ENCODE measurements at regions not wholly inside any gene's neighbourhood (a gene's known extent, or its start where the extent isn't known, plus 50 kb on each side); places are given as distances from the start of the nearest gene placed in this dataset.
A peak's percentile ranks its signal among the peaks of the same experiment; 100 is the strongest.

DNA sequence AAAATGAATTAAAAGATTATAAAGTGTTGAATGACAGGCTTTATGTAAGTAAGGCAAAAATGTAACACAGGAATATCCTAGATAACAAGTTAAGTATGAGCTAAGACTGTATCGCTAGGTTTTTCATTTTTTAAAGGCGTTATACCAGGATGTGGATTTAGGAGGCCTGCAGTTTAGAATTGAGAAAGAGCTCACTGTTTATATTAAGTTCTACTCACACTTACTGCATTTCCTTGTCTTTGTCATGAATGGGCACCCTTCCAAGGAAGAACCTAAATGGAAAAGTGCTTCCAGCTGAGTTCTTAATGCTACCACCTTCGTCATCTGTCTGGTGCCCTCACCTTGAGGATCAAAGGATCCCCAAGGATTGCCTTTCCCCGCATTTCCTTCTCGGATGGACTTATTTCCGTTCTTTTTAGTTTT lies 148.7 kb downstream of the SOX4 start:
- no peak overlapping the region for H3K4me3 ChIP-seq (ENCODE audit: low read depth, low read length)
- ChIA-PET POLR2A (no interaction called here), CTCF (interaction anchor here (1.3 kb wide), 1 partner anchor 10 kb away, joined by 3 read pairs; no protein-coding TSS in a partner anchor)
- TF ChIP-seq, protein P1, sequence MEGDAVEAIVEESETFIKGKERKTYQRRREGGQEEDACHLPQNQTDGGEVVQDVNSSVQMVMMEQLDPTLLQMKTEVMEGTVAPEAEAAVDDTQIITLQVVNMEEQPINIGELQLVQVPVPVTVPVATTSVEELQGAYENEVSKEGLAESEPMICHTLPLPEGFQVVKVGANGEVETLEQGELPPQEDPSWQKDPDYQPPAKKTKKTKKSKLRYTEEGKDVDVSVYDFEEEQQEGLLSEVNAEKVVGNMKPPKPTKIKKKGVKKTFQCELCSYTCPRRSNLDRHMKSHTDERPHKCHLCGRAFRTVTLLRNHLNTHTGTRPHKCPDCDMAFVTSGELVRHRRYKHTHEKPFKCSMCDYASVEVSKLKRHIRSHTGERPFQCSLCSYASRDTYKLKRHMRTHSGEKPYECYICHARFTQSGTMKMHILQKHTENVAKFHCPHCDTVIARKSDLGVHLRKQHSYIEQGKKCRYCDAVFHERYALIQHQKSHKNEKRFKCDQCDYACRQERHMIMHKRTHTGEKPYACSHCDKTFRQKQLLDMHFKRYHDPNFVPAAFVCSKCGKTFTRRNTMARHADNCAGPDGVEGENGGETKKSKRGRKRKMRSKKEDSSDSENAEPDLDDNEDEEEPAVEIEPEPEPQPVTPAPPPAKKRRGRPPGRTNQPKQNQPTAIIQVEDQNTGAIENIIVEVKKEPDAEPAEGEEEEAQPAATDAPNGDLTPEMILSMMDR (IDR thresholded peaks at IDR 0.05; ENCODE audit: insufficient read depth, low read length, missing control alignments) = no peak
- peak; percentile 65 for DNase-seq (ENCODE audit: low read depth, low spot score)

DNA sequence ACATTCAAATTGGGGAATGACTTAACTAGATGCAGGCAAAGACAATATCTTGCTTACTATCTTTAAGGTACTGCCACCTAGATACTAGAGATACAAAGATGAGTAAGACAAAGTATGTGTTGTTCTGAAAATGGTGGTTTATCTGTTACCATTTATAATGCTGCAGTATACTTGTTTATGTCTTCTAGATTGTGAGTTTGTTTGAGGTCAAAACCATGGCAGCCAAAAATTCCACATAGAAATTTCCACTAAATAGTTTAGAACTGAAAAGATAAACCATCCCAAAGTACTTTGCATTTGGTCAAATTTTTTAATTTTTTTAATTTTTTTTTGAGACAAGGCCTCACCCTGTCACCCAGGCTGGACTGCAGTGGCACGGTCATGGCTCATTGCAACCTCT lies 150.8 kb downstream of the SOX4 start:
- ChIA-PET CTCF (no interaction called here), POLR2A (no interaction called here)
- H3K4me3 ChIP-seq (ENCODE audit: low read depth, low read length) = no peak overlapping the region
- TF ChIP-seq, protein P1 (IDR thresholded peaks at IDR 0.05; ENCODE audit: insufficient read depth, low read length, missing control alignments) = no peak
- DNase-seq (ENCODE audit: low read depth, low spot score) = no peak

DNA sequence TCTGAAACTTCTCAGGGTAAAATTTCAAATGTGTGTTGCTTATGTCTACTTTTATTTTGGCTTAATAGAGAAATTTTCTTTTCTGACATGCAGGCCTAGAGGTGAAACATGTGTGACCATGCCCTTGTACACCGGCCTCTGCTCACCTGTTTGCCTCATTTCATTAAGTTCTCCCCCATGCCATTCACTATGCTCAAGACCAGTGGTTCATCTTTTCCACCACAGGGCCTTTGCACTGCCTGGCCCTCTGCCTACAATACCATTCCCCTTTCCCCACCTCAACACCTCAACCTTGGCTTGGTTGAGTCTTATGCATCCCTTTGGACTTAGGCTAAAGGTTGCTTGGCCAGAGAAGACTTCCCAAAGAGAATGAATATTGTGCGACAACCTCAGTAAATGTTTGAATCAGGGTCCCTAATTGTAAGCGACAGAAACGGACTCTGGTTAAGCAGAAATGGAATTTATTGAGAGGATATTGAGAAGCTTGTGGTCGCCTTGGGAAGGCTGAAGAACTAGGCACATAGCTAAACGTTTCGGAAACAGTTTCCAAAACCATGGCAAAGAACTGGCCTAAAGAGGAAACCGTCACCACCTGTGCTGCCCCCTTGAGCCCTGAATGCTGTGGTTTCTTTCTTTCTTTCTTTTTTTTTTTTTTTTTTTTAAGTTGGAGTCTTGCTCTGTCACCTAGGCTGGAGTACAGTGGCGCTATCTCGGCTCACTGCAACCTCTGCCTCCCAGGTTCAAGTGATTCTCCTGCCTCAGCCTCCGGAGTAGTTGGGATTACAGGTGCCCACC lies 152.2 kb downstream of the SOX4 start:
- POLR2A ChIA-PET = no interaction called here
- CTCF ChIA-PET = no interaction called here

DNA sequence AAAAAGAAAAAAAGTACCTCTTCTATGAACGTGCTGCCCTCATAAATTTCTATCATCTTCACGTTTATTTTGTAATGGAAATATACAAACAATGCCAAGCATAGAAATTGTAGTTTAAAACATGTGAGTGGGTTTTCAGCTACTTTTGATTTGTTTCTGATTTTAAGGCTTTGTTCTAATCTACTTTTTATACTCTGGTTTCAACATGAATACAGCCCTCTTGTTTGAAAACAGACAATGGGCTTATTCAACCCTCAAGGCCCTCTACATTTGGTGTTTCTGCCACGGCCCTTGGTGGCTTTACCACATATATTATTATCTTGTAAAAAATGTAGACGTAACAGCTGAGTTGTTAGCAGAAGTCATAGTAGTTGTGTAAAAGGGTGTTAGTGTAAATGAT lies 153.9 kb downstream of the SOX4 start:
- DNase-seq (ENCODE audit: low read depth, low spot score) = no peak
- H3K4me3 ChIP-seq (ENCODE audit: low read depth, low read length) = no peak overlapping the region
- TF ChIP-seq, protein P1 (IDR thresholded peaks at IDR 0.05; ENCODE audit: insufficient read depth, low read length, missing control alignments) = no peak
- POLR2A ChIA-PET = no interaction called here
- CTCF ChIA-PET = no interaction called here

More for the DNA sequence above, 152.2 kb downstream of the SOX4 start:
- DNase-seq (ENCODE audit: low read depth, low spot score) = no peak
- TF ChIP-seq, protein P1 (IDR thresholded peaks at IDR 0.05; ENCODE audit: insufficient read depth, low read length, missing control alignments) = no peak
- H3K4me3 ChIP-seq (ENCODE audit: low read depth, low read length) = no peak overlapping the region

DNA sequence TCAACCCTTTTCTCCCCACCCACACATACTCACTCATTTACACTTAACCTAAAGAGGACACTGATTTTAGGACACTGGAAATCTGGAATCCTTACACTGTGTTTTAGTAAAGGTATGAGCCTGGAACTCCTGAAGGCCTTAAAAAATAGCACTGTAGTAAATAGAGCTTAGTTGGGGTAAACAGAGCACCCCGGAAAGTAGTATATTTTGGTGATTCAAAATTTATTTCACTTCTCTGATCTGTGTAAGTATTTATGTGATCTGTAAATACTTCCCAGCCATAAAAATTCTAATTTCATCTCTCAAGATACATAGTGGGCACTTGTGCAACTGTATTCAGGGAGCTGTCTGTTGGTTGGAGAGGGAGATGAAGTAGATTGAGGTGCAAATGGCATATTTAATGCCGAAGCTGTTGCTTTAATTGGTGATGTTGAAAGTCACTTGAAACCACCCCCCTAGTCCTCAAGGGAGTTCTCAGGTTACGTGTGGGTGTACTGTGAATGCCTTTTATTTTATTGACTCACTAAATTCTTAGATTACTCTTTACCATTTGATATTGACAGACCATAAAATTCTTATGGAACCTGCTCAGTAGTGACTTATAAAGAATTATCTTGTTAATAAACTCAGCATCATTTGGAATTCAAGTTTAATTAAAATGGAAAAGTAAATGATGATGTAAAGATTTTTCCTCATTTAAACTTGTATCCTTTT lies 154.9 kb downstream of the SOX4 start:
- TF ChIP-seq, protein P1 (IDR thresholded peaks at IDR 0.05; ENCODE audit: insufficient read depth, low read length, missing control alignments) = no peak
- no peak for DNase-seq (ENCODE audit: low read depth, low spot score)
- no peak overlapping the region for H3K4me3 ChIP-seq (ENCODE audit: low read depth, low read length)
- ChIA-PET POLR2A (no interaction called here), CTCF (no interaction called here)

DNA sequence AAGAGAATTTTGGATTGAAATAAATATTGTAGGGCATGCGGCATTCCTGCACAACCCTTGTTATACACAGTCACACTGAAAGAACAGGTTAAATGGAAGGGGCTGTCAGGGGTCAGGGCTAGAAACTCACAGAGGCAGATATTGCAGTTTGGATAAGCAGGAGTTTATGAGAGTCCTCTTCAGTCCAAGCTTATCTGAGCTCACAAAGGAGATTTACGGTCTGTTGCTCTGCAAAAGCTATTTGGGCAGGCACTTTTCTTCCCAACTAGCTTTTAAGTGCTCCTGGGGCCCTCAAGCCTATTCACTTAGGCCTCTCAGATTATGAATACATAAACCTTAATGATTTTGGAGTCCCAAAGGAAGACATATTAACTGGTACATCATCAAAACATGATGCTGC lies 156.2 kb downstream of the SOX4 start:
- DNase-seq (ENCODE audit: low read depth, low spot score) = no peak
- CTCF ChIA-PET = no interaction called here
- no peak overlapping the region for H3K4me3 ChIP-seq (ENCODE audit: low read depth, low read length)
- POLR2A ChIA-PET = no interaction called here
- TF ChIP-seq, protein P1 (IDR thresholded peaks at IDR 0.05; ENCODE audit: insufficient read depth, low read length, missing control alignments) = no peak

All from AG04449 (cell line).